ENCODE measurements at regions not wholly inside any gene's neighbourhood (a gene's known extent, or its start where the extent isn't known, plus 50 kb on each side); places are given as distances from the start of the nearest gene placed in this dataset.

- TF ChIP-seq MAFK (IDR thresholded peaks at IDR 0.05; ENCODE audit: low read length) = no peak
- TF ChIP-seq FOXM1 (IDR thresholded peaks at IDR 0.05; ENCODE audit: low read depth) = no peak
- TF ChIP-seq FOXM1 (CRISPR knock-in tag; IDR thresholded peaks at IDR 0.05; ENCODE audit: low read depth) = no peak
- no peak for TF ChIP-seq CBX8 (IDR thresholded peaks at IDR 0.05; ENCODE audit: borderline replicate concordance, extremely low read depth, low read depth, low read length, poor library complexity, severe bottlenecking)
- no peak for TF ChIP-seq MECOM (CRISPR knock-in tag; IDR thresholded peaks at IDR 0.05)
- TF ChIP-seq, protein P1, sequence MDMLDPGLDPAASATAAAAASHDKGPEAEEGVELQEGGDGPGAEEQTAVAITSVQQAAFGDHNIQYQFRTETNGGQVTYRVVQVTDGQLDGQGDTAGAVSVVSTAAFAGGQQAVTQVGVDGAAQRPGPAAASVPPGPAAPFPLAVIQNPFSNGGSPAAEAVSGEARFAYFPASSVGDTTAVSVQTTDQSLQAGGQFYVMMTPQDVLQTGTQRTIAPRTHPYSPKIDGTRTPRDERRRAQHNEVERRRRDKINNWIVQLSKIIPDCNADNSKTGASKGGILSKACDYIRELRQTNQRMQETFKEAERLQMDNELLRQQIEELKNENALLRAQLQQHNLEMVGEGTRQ (CRISPR knock-in tag; IDR thresholded peaks at IDR 0.05) = no peak
- TF ChIP-seq CBX5 (IDR thresholded peaks at IDR 0.05; ENCODE audit: borderline replicate concordance, low read depth) = no peak
- no peak for TF ChIP-seq FOXJ3 (CRISPR knock-in tag; IDR thresholded peaks at IDR 0.05)
- no peak for TF ChIP-seq FIP1L1 (IDR thresholded peaks at IDR 0.05; ENCODE audit: low read depth, low read length, poor library complexity, severe bottlenecking)
- TF ChIP-seq ATF3 (IDR thresholded peaks at IDR 0.05) = no peak
- no peak for TF ChIP-seq ATF3 (CRISPR knock-in tag; conservative IDR thresholded peaks at IDR 0.05)
- no peak for TF ChIP-seq POLR3G (IDR thresholded peaks at IDR 0.05; ENCODE audit: extremely low read depth, insufficient read length, insufficient replicate concordance)
- no peak for TF ChIP-seq DMBX1 (CRISPR knock-in tag; IDR thresholded peaks at IDR 0.05; ENCODE audit: borderline replicate concordance)
- TF ChIP-seq CEBPB (tag; IDR thresholded peaks at IDR 0.05) = no peak
- TF ChIP-seq ZBTB26 (CRISPR knock-in tag; IDR thresholded peaks at IDR 0.05) = no peak
- no peak for TF ChIP-seq HCFC1 (IDR thresholded peaks at IDR 0.05; ENCODE audit: low read depth, low read length)
Observed at GRCh38 chrX:113935518-113935917, 648.4 kb upstream of the HTR2C start.

All from K562 (cell line).